ENCODE measurements at regions not wholly inside any gene's neighbourhood (a gene's known extent, or its start where the extent isn't known, plus 50 kb on each side); places are given as distances from the start of the nearest gene placed in this dataset.

- no peak for DNase-seq
Observed at GRCh38 chr18:14905350-14905749, 157.4 kb downstream of the ANKRD30B start.

GRCh38 chr18:14905979-14906378 is 158.0 kb downstream of the ANKRD30B start:
- DNase-seq = no peak

GRCh38 chr18:14907420-14907819 is 159.4 kb downstream of the ANKRD30B start:
- DNase-seq = no peak

- no peak for DNase-seq
Observed at GRCh38 chr18:14908541-14908940, 160.6 kb downstream of the ANKRD30B start.

- no peak for DNase-seq
Observed at GRCh38 chr18:14912967-14913366, 165.0 kb downstream of the ANKRD30B start.

- DNase-seq = no peak
Observed at GRCh38 chr18:14914121-14914520, 166.1 kb downstream of the ANKRD30B start.

GRCh38 chr18:14914771-14915170 is 166.8 kb downstream of the ANKRD30B start:
- DNase-seq = no peak

GRCh38 chr18:14916181-14916580 is 168.2 kb downstream of the ANKRD30B start:
- DNase-seq = no peak

- no peak for DNase-seq
Observed at GRCh38 chr18:14916851-14917250, 168.9 kb downstream of the ANKRD30B start.

- DNase-seq = no peak
Observed at GRCh38 chr18:14917311-14917710, 169.3 kb downstream of the ANKRD30B start.

- no peak for DNase-seq
Observed at GRCh38 chr18:14919666-14920065, 171.7 kb downstream of the ANKRD30B start.

- no peak for DNase-seq
Observed at GRCh38 chr18:14921031-14921430, 173.1 kb downstream of the ANKRD30B start.

- DNase-seq = no peak
Observed at GRCh38 chr18:14921547-14921946, 173.6 kb downstream of the ANKRD30B start.

GRCh38 chr18:14922031-14922430 is 174.1 kb downstream of the ANKRD30B start:
- no peak for DNase-seq

- no peak for DNase-seq
Observed at GRCh38 chr18:14922965-14923565, 175.1 kb downstream of the ANKRD30B start.

- DNase-seq = no peak
Observed at GRCh38 chr18:14924226-14924625, 176.3 kb downstream of the ANKRD30B start.

GRCh38 chr18:14925281-14925709 is 177.3 kb downstream of the ANKRD30B start:
- no peak for DNase-seq

- DNase-seq = no peak
Observed at GRCh38 chr18:14927701-14928100, 179.7 kb downstream of the ANKRD30B start.

GRCh38 chr18:14928396-14928795 is 180.4 kb downstream of the ANKRD30B start:
- no peak for DNase-seq

- DNase-seq = no peak
Observed at GRCh38 chr18:14930076-14930475, 182.1 kb downstream of the ANKRD30B start.

GRCh38 chr18:14930576-14930975 is 182.6 kb downstream of the ANKRD30B start:
- DNase-seq = no peak

- DNase-seq = peak; percentile 26
Observed at GRCh38 chr18:14933049-14933851, 185.3 kb downstream of the ANKRD30B start.

- DNase-seq = no peak
Observed at GRCh38 chr18:14933964-14934363, 186.0 kb downstream of the ANKRD30B start.

- DNase-seq = no peak
Observed at GRCh38 chr18:14935210-14935609, 187.2 kb downstream of the ANKRD30B start.

GRCh38 chr18:14936313-14936712 is 188.3 kb downstream of the ANKRD30B start:
- DNase-seq = no peak
